ENCODE measurements at regions not wholly inside any gene's neighbourhood (a gene's known extent, or its start where the extent isn't known, plus 50 kb on each side); places are given as distances from the start of the nearest gene placed in this dataset.
"Not testable (repeated sequence)": the region's sequence is repeated elsewhere in the genome, so short reads cannot be mapped to it uniquely, and the experiment has no call there.

DNA sequence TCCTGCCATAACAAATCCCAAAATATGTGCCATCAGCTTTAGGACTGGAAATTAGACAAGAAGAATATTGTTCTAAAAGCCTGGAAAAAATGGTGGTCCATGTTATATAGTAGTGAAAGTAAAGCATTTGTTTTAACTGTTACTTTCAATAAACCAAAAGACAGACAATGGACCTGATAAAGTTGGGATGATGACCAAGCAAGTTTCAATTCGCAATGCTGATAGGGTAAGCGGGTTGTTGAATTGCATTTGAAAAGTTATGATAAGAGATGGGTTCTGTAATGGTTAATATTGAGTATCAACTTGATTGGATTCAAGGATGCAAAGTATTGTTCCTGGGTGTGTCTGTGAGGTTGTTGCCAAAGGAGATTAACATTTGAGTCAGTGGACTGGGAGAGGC, 131.9 kb upstream of the ZC3H12C start:
- Mint-ChIP-seq H3K9me3 (ENCODE audit: low read depth) (no peaks in the 10 kb centered on the region), H3K27me3 (ENCODE audit: low read depth) (no peaks in the 10 kb centered on the region), H3K4me1 (ENCODE audit: low read depth) (peaks cover 2% of the 10 kb centered on the region), H3K27ac (ENCODE audit: unreplicated experiment) (no peak overlapping the region), H3K4me3 (ENCODE audit: unreplicated experiment) (no peak overlapping the region), H3K36me3 (ENCODE audit: low read depth) (no peaks in the 10 kb centered on the region)
- TF ChIP-seq, protein P1, sequence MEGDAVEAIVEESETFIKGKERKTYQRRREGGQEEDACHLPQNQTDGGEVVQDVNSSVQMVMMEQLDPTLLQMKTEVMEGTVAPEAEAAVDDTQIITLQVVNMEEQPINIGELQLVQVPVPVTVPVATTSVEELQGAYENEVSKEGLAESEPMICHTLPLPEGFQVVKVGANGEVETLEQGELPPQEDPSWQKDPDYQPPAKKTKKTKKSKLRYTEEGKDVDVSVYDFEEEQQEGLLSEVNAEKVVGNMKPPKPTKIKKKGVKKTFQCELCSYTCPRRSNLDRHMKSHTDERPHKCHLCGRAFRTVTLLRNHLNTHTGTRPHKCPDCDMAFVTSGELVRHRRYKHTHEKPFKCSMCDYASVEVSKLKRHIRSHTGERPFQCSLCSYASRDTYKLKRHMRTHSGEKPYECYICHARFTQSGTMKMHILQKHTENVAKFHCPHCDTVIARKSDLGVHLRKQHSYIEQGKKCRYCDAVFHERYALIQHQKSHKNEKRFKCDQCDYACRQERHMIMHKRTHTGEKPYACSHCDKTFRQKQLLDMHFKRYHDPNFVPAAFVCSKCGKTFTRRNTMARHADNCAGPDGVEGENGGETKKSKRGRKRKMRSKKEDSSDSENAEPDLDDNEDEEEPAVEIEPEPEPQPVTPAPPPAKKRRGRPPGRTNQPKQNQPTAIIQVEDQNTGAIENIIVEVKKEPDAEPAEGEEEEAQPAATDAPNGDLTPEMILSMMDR (IDR thresholded peaks at IDR 0.05): no peak
- DNase-seq (ENCODE audit: low spot score): no peak

DNA sequence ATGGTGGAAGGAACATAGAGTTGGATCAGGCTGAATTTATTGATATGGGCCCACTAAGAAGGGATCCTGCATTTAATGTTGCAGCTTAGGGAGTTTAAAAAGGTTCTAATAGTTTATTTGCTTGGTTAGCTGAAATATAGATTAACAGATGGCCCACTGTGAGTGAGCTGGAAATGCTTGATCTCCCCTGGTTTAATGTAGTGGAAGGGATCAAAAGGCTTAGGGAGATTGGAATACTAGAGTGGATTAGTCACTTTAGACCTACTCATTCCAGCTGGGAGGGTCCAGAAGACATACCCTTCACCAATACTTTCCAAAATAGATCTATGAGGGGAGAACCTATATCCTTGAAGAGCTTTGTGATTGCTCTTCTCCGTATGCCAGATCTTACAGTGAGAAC, 130.1 kb upstream of the ZC3H12C start:
- Mint-ChIP-seq H3K4me3 (ENCODE audit: unreplicated experiment) (no peak overlapping the region), H3K36me3 (ENCODE audit: low read depth) (no peaks in the 10 kb centered on the region), H3K4me1 (ENCODE audit: low read depth) (no peaks in the 10 kb centered on the region), H3K9me3 (ENCODE audit: low read depth) (no peaks in the 10 kb centered on the region), H3K27ac (ENCODE audit: unreplicated experiment) (no peak overlapping the region), H3K27me3 (ENCODE audit: low read depth) (no peaks in the 10 kb centered on the region)
- TF ChIP-seq, protein P1 (IDR thresholded peaks at IDR 0.05): no peak
- no peak for DNase-seq (ENCODE audit: low spot score)

DNA sequence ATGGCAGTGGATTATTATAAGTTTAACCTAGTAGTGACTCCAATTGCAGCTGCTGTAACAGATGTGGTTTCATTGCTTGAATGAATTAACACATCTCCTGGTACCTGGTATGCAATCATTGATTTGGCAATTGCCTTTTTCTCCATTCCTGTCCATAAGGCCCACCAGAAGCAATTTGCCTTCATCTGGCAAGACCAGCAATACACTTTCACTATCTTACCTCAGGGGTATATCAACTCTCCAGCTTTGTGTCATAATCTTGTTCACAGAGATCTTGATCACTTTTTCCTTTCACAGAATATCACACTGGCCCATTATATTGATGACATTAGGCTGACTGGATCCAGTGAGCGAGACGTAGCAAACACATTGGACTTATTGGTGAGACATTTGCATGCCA, 128.7 kb upstream of the ZC3H12C start:
- Mint-ChIP-seq H3K36me3 (ENCODE audit: low read depth) (no peaks in the 10 kb centered on the region), H3K27ac (ENCODE audit: unreplicated experiment) (no peak overlapping the region), H3K27me3 (ENCODE audit: low read depth) (no peaks in the 10 kb centered on the region), H3K4me1 (ENCODE audit: low read depth) (no peaks in the 10 kb centered on the region), H3K9me3 (ENCODE audit: low read depth) (no peaks in the 10 kb centered on the region), H3K4me3 (ENCODE audit: unreplicated experiment) (no peak overlapping the region)
- no peak for DNase-seq (ENCODE audit: low spot score)
- TF ChIP-seq, protein P1 (IDR thresholded peaks at IDR 0.05): no peak

DNA sequence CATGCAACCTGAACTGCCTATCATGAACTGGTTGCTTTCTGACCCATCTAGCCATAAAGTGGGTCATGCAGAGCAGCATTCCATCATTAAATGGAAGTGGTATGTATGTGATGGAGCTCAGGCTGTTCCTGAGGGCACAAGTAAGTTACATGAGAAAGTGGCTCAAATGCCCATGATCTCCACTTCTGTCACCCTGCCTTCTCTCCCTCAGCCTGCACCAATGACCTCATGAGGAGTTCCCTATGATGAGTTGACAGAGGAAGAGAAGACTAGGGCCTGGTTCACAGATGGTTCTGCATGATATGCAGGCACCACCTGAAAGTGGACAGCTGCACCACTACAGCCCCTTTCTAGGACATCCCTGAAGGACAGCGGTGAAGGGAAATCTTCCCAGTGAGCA, 127.7 kb upstream of the ZC3H12C start:
- H3K4me1 Mint-ChIP-seq (ENCODE audit: low read depth); H3K36me3 Mint-ChIP-seq (ENCODE audit: low read depth); H3K27ac Mint-ChIP-seq (ENCODE audit: unreplicated experiment); H3K9me3 Mint-ChIP-seq (ENCODE audit: low read depth); H3K4me3 Mint-ChIP-seq (ENCODE audit: unreplicated experiment); H3K27me3 Mint-ChIP-seq (ENCODE audit: low read depth); DNase-seq (ENCODE audit: low spot score): not testable (repeated sequence)

DNA sequence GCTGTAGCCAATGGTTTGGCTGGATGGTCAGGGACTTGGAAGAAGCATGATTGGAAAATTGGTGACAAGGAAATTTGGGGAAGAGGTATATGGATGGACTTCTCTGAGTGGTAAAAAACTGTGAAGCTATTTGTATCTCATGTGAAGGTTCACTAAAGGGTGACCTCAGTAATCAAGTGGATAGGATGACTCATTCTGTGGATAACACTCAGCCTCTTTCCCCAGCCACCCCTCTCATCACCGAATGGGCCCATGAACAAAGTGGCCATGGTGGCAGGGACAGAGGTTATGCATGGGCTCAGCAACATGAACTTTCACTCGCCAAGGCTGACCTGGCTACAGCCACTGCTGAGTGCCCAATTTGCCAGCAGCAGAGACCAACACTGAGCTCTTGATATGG, 127.3 kb upstream of the ZC3H12C start:
- H3K36me3 Mint-ChIP-seq (ENCODE audit: low read depth); H3K27me3 Mint-ChIP-seq (ENCODE audit: low read depth); H3K4me3 Mint-ChIP-seq (ENCODE audit: unreplicated experiment); DNase-seq (ENCODE audit: low spot score); H3K9me3 Mint-ChIP-seq (ENCODE audit: low read depth); H3K27ac Mint-ChIP-seq (ENCODE audit: unreplicated experiment); H3K4me1 Mint-ChIP-seq (ENCODE audit: low read depth): not testable (repeated sequence)

DNA sequence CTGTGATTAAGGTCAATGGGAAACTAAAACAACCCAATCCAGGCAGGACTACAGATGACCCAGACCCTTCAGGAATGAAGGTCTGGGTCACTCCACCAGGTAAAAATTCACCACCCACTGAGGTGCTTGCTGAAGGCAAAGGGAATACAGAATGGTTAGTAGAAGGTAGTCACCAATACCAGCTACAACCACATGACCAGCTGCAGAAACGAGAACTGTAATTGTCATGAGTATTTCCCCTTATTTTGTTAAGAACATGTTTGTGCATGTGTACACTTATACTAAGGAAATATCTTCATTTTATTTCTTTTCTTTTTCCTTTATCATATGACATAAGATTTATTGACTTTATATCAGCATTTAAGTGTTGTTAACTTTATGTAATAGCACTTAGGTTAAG, 126.1 kb upstream of the ZC3H12C start:
- not testable (repeated sequence) for DNase-seq (ENCODE audit: low spot score); H3K36me3 Mint-ChIP-seq (ENCODE audit: low read depth); H3K4me3 Mint-ChIP-seq (ENCODE audit: unreplicated experiment); H3K27me3 Mint-ChIP-seq (ENCODE audit: low read depth); H3K27ac Mint-ChIP-seq (ENCODE audit: unreplicated experiment); H3K9me3 Mint-ChIP-seq (ENCODE audit: low read depth)
- peaks cover 13% of the 10 kb centered on the region for H3K4me1 Mint-ChIP-seq (ENCODE audit: low read depth)

DNA sequence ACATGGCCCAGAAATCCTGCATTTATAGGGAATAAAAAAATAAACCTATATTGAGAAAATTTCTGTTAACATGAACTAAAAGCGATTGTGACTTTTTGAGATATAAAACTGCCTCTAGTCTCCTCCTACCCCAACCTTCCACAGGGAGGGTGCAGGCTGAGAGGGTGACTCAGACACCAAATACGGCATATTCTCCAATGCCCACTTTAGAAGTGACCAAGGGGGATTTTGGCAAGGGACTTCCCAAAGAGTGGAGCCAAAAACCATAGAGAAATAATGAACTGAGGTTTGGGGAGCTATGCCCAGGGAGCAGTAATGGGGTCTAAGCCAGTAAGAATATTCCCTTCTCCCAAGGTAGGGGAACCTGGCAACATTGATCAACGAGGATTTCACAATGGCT, 124.9 kb upstream of the ZC3H12C start:
- Mint-ChIP-seq H3K4me1 (ENCODE audit: low read depth) (peaks cover 24% of the 10 kb centered on the region), H3K36me3 (ENCODE audit: low read depth) (no peaks in the 10 kb centered on the region), H3K27ac (ENCODE audit: unreplicated experiment) (no peak overlapping the region), H3K9me3 (ENCODE audit: low read depth) (no peaks in the 10 kb centered on the region), H3K27me3 (ENCODE audit: low read depth) (no peaks in the 10 kb centered on the region), H3K4me3 (ENCODE audit: unreplicated experiment) (no peak overlapping the region)
- TF ChIP-seq, protein P1 (IDR thresholded peaks at IDR 0.05): no peak
- no peak for DNase-seq (ENCODE audit: low spot score)

Measured in chondrocyte (in vitro differentiated cells).